ENCODE measurements at regions not wholly inside any gene's neighbourhood (a gene's known extent, or its start where the extent isn't known, plus 50 kb on each side); places are given as distances from the start of the nearest gene placed in this dataset.

DNA sequence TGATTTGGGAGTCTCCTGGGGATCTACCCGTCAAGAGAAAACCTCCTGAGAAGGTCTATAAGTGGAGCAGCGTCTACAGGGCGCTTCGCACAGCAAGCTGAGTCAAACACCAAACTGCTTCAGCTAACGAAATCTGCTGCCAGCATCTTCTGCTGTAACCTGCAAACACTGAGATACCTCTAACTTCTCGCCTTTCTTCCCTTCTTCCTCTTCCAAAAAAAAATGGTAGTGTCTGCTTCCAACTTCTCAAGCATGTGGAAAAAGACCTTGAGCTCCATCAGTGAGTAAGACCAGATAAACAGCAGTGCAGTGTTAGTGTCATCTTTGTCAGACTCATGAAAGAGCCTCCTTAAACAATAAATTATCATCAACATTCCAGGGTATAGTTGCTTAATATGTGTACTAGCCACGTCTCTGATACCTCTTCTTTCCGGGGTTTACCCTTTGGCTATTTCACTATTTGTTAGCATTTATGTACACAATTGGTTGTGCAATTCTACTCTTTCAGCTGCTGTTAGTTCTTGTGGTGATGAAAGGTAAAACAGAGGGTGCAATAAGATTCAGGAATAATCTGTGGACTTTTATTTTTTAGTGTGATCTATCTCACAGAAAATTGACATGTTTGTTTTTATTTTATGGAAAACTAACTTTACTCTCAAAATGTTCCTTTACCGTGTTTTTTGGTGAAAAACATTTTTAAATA, 81.6 kb downstream of the LLPH start:
- TF ChIP-seq, protein P1, sequence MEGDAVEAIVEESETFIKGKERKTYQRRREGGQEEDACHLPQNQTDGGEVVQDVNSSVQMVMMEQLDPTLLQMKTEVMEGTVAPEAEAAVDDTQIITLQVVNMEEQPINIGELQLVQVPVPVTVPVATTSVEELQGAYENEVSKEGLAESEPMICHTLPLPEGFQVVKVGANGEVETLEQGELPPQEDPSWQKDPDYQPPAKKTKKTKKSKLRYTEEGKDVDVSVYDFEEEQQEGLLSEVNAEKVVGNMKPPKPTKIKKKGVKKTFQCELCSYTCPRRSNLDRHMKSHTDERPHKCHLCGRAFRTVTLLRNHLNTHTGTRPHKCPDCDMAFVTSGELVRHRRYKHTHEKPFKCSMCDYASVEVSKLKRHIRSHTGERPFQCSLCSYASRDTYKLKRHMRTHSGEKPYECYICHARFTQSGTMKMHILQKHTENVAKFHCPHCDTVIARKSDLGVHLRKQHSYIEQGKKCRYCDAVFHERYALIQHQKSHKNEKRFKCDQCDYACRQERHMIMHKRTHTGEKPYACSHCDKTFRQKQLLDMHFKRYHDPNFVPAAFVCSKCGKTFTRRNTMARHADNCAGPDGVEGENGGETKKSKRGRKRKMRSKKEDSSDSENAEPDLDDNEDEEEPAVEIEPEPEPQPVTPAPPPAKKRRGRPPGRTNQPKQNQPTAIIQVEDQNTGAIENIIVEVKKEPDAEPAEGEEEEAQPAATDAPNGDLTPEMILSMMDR (IDR thresholded peaks at IDR 0.05) = no peak
- TF ChIP-seq POLR2A (IDR thresholded peaks at IDR 0.05) = no peak
